Progenitor cell of endocrine pancreas (in vitro differentiated cells): ENCODE measurements at regions not wholly inside any gene's neighbourhood (a gene's known extent, or its start where the extent isn't known, plus 50 kb on each side); places are given as distances from the start of the nearest gene placed in this dataset.

ENCODE experiments used
- DNase-seq: peaks from one replicate; pipeline ENCODE4 v3.0.0; 2021; ENCODE audit warnings: low spot score; ENCODE audit not compliant: unreplicated experiment
- H3K27ac Mint-ChIP-seq: 2 replicates; pipeline ENCODE4 v1.8.0; 2021; ENCODE audit warnings: mild to moderate bottlenecking, moderate library complexity, mixed read lengths
- H3K27me3 Mint-ChIP-seq: 2 replicates; pipeline ENCODE4 v1.8.0; 2021; ENCODE audit warnings: mixed read lengths
- H3K36me3 Mint-ChIP-seq: 2 replicates; pipeline ENCODE4 v1.8.0; 2022; ENCODE audit warnings: mixed read lengths; ENCODE audit not compliant: insufficient read depth
- H3K4me1 Mint-ChIP-seq: 2 replicates; pipeline ENCODE4 v1.8.0; 2021; ENCODE audit warnings: low read depth, mixed read lengths
- H3K4me3 Mint-ChIP-seq: 2 replicates; pipeline ENCODE4 v1.8.0; 2021; ENCODE audit warnings: low read depth, mild to moderate bottlenecking, moderate library complexity, mixed read lengths
- H3K9me3 Mint-ChIP-seq: 2 replicates; pipeline ENCODE4 v1.8.0; 2021; ENCODE audit warnings: low read depth, mixed read lengths
- CTCF ChIP-seq: fragments of 200-600 bp; sonication (generic); IDR thresholded peaks from one replicate; pipeline ENCODE4 v1.5.0; 2021; ENCODE audit warnings: antibody characterized with exemption, mild to moderate bottlenecking; ENCODE audit not compliant: unreplicated experiment

GRCh38 chr11:13140028-13140870 lies 131.1 kb downstream of the RASSF10 start:
- no peaks in the 10 kb centered on the region for H3K36me3 Mint-ChIP-seq
- peak overlapping the region; percentile 92 for H3K27ac Mint-ChIP-seq

GRCh38 chr11:13140873-13141655 lies 131.9 kb downstream of the RASSF10 start:
- Mint-ChIP-seq H3K4me1 (peaks cover 36% of the 10 kb centered on the region), H3K27ac (peak overlapping the region; percentile 92), H3K36me3 (no peaks in the 10 kb centered on the region), H3K4me3 (no peak overlapping the region), H3K9me3 (no peaks in the 10 kb centered on the region), H3K27me3 (peaks cover 5% of the 10 kb centered on the region)
- no peak for TF ChIP-seq CTCF
- no peak for DNase-seq

More at GRCh38 chr11:13140028-13140870, 131.1 kb downstream of the RASSF10 start:
- Mint-ChIP-seq H3K4me1 (peaks cover 40% of the 10 kb centered on the region), H3K27me3 (peaks cover 5% of the 10 kb centered on the region), H3K9me3 (no peaks in the 10 kb centered on the region), H3K4me3 (no peak overlapping the region)
- DNase-seq, result peak; percentile 12
- no peak for TF ChIP-seq CTCF

GRCh38 chr11:13141731-13142709 lies 132.9 kb downstream of the RASSF10 start:
- no peaks in the 10 kb centered on the region for H3K9me3 Mint-ChIP-seq
- DNase-seq, result no peak
- peaks cover 31% of the 10 kb centered on the region for H3K4me1 Mint-ChIP-seq
- TF ChIP-seq CTCF, result no peak
- H3K4me3 Mint-ChIP-seq, result no peak overlapping the region
- no peaks in the 10 kb centered on the region for H3K36me3 Mint-ChIP-seq
- H3K27ac Mint-ChIP-seq, result no peak overlapping the region
- peaks cover 5% of the 10 kb centered on the region for H3K27me3 Mint-ChIP-seq

GRCh38 chr11:13143486-13144297 lies 133.9 kb upstream of the BMAL1 start:
- DNase-seq, result no peak
- peaks cover 5% of the 10 kb centered on the region for H3K27me3 Mint-ChIP-seq
- no peak overlapping the region for H3K27ac Mint-ChIP-seq
- no peak overlapping the region for H3K4me3 Mint-ChIP-seq
- no peak for TF ChIP-seq CTCF
- H3K4me1 Mint-ChIP-seq, result peaks cover 21% of the 10 kb centered on the region
- H3K36me3 Mint-ChIP-seq, result no peaks in the 10 kb centered on the region
- no peaks in the 10 kb centered on the region for H3K9me3 Mint-ChIP-seq
